H9 (cell line): ENCODE measurements at regions not wholly inside any gene's neighbourhood (a gene's known extent, or its start where the extent isn't known, plus 50 kb on each side); places are given as distances from the start of the nearest gene placed in this dataset.

ENCODE experiments used
- DNase-seq: peaks from one replicate; pipeline ENCODE4 v3.0.0-alpha.2; 2017
- H2AFZ ChIP-seq: one replicate; pipeline ENCODE4 v1.6.1; 2013; ENCODE audit warnings: mild to moderate bottlenecking, low read length, control low read depth, moderate library complexity
- H2AK5ac ChIP-seq: 2 replicates; pipeline ENCODE4 v1.6.1; 2013; ENCODE audit warnings: low read length, control low read depth, mixed read lengths; ENCODE audit not compliant: insufficient read length
- H2BK120ac ChIP-seq: one replicate; pipeline ENCODE4 v1.6.1; 2013; ENCODE audit warnings: low read depth, mild to moderate bottlenecking, low read length, control low read depth, inconsistent platforms; ENCODE audit not compliant: poor library complexity, severe bottlenecking
- H2BK12ac ChIP-seq: 2 replicates; pipeline ENCODE4 v1.6.1; 2013; ENCODE audit warnings: low read length, control low read depth, mixed read lengths, low read depth; ENCODE audit not compliant: insufficient read length
- H2BK15ac ChIP-seq: 2 replicates; pipeline ENCODE4 v1.6.1; 2013; ENCODE audit warnings: low read depth, low read length, control low read depth
- H2BK20ac ChIP-seq: one replicate; pipeline ENCODE4 v1.6.1; 2013; ENCODE audit warnings: low read depth, mild to moderate bottlenecking, low read length, control low read depth, inconsistent platforms; ENCODE audit not compliant: poor library complexity, severe bottlenecking
- H2BK5ac ChIP-seq: 2 replicates; pipeline ENCODE4 v1.6.1; 2013; ENCODE audit warnings: low read length, control low read depth, mixed read lengths; ENCODE audit not compliant: insufficient read length
- H3K14ac ChIP-seq: 2 replicates; pipeline ENCODE4 v1.6.1; 2013; ENCODE audit warnings: low read length, control low read depth; ENCODE audit not compliant: insufficient read depth
- H3K18ac ChIP-seq: 2 replicates; pipeline ENCODE4 v1.6.1; 2013; ENCODE audit warnings: low read depth, mild to moderate bottlenecking, mixed read lengths, low read length, control low read depth; ENCODE audit not compliant: insufficient read length
- H3K23ac ChIP-seq: 2 replicates; pipeline ENCODE4 v1.6.1; 2013; ENCODE audit warnings: low read length, control low read depth, mixed read lengths, low read depth; ENCODE audit not compliant: insufficient read length
- H3K23me2 ChIP-seq: 2 replicates; pipeline ENCODE4 v1.6.1; 2013; ENCODE audit warnings: low read depth, mild to moderate bottlenecking, mixed read lengths, low read length, control low read depth; ENCODE audit not compliant: insufficient read length, poor library complexity, severe bottlenecking
- H3K27ac ChIP-seq: 2 replicates; pipeline ENCODE4 v1.5.1; 2013; ENCODE audit warnings: low read length, control low read depth, mixed read lengths, low read depth; ENCODE audit not compliant: insufficient read length
- H3K27me3 ChIP-seq: 2 replicates; pipeline ENCODE4 v1.6.1; 2013; ENCODE audit warnings: low read length, control low read depth, inconsistent platforms; ENCODE audit not compliant: insufficient read depth
- H3K4ac ChIP-seq: 2 replicates; pipeline ENCODE4 v1.6.1; 2013; ENCODE audit warnings: low read depth, mild to moderate bottlenecking, control low read depth, inconsistent platforms, low read length, moderate library complexity
- H3K4me1 ChIP-seq: 2 replicates; pipeline ENCODE4 v1.6.1; 2013; ENCODE audit warnings: low read length, control low read depth, inconsistent platforms; ENCODE audit not compliant: insufficient read depth
- H3K4me2 ChIP-seq: 2 replicates; pipeline ENCODE4 v1.6.1; 2013; ENCODE audit warnings: low read length, control low read depth, mixed read lengths; ENCODE audit not compliant: insufficient read length, insufficient read depth
- H3K56ac ChIP-seq: 2 replicates; pipeline ENCODE4 v1.6.1; 2013; ENCODE audit warnings: low read depth, mild to moderate bottlenecking, mixed read lengths, low read length, control low read depth; ENCODE audit not compliant: insufficient read length
- H3K79me1 ChIP-seq: 2 replicates; pipeline ENCODE4 v1.6.1; 2013; ENCODE audit warnings: low read depth, mild to moderate bottlenecking, moderate library complexity, low read length, control low read depth, inconsistent platforms; ENCODE audit not compliant: insufficient read depth, poor library complexity, severe bottlenecking
- H3K79me2 ChIP-seq: 2 replicates; pipeline ENCODE4 v1.6.1; 2013; ENCODE audit warnings: low read length, control low read depth, inconsistent platforms; ENCODE audit not compliant: insufficient read depth
- H3K9ac ChIP-seq: 2 replicates; pipeline ENCODE4 v1.6.1; 2013; ENCODE audit warnings: low read length, control low read depth, mixed read lengths; ENCODE audit not compliant: insufficient read length; ENCODE audit errors: extremely low read depth
- H3K9me3 ChIP-seq: one replicate; pipeline ENCODE4 v1.6.1; 2013; ENCODE audit warnings: low read depth, low read length, inconsistent platforms; ENCODE audit not compliant: control insufficient read depth
- H3T11ph ChIP-seq: one replicate; pipeline ENCODE4 v1.6.1; 2013; ENCODE audit warnings: mild to moderate bottlenecking, low read length, control low read depth, inconsistent platforms
- H4K20me1 ChIP-seq: one replicate; pipeline ENCODE4 v1.6.1; 2013; ENCODE audit not compliant: control insufficient read depth, insufficient read length, insufficient read depth
- H4K5ac ChIP-seq: 2 replicates; pipeline ENCODE4 v1.6.1; 2013; ENCODE audit warnings: low read depth, mild to moderate bottlenecking, mixed read lengths, low read length, control low read depth; ENCODE audit not compliant: insufficient read length
- H4K8ac ChIP-seq: replicated peaks from 2 replicates; pipeline ENCODE4 v1.6.1; 2013; ENCODE audit warnings: low read length, control low read depth, mixed read lengths, low read depth; ENCODE audit not compliant: insufficient read length
- H4K91ac ChIP-seq: 2 replicates; pipeline ENCODE4 v1.6.1; 2013; ENCODE audit warnings: low read depth, mild to moderate bottlenecking, moderate library complexity, mixed read lengths, low read length, control low read depth; ENCODE audit not compliant: insufficient read length
- H3K27ac Mint-ChIP-seq, 3 experiments: 2 replicates in 2 of 3; 3 replicates in 1 of 3; pipeline ENCODE4 v1.8.0; 2020 to 2021; ENCODE audit warnings: mixed read lengths in 3 of 3, mild to moderate bottlenecking in 1 of 3, moderate library complexity in 1 of 3
- H3K27me3 Mint-ChIP-seq: 2 replicates; pipeline ENCODE4 v1.8.0; 2021; ENCODE audit warnings: low read depth, mild to moderate bottlenecking, moderate library complexity, mixed read lengths
- H3K36me3 Mint-ChIP-seq, 3 experiments: 2 replicates in 2 of 3; 3 replicates in 1 of 3; pipeline ENCODE4 v1.8.0; 2020 to 2021; ENCODE audit warnings: low read depth in 3 of 3, mixed read lengths in 3 of 3; ENCODE audit not compliant: insufficient read depth in 1 of 3
- H3K4me1 Mint-ChIP-seq, 2 experiments: 2 replicates each; pipeline ENCODE4 v1.8.0; 2020; ENCODE audit warnings: mixed read lengths in 2 of 2
- H3K4me3 Mint-ChIP-seq, 2 experiments: 2 replicates in 1 of 2; 3 replicates in 1 of 2; pipeline ENCODE4 v1.8.0; 2020 to 2021; ENCODE audit warnings: mild to moderate bottlenecking in 2 of 2, mixed read lengths in 2 of 2, moderate library complexity in 1 of 2
- H3K9me3 Mint-ChIP-seq, 2 experiments: 2 replicates in 1 of 2; 3 replicates in 1 of 2; pipeline ENCODE4 v1.8.0; 2020; ENCODE audit warnings: mild to moderate bottlenecking in 2 of 2, mixed read lengths in 2 of 2, moderate library complexity in 1 of 2
- CTCF ChIP-seq: fragments of 200-600 bp; sonication (generic); conservative IDR thresholded peaks from 3 replicates; pipeline ENCODE4 v1.8.0; 2021; ENCODE audit warnings: antibody characterized with exemption, mild to moderate bottlenecking
- WGBS: extraction: QIAGEN DNeasy Blood & Tissue Kit; methylation state at CpG from one replicate; pipeline ENCODE4 v1.1.7; 2013; ENCODE audit warnings: missing lambda C conversion rate, low lambda C conversion rate, mixed read lengths; ENCODE audit not compliant: insufficient read length; ENCODE audit errors: extremely low coverage; 5-methylcytosine and 5-hydroxymethylcytosine counted together

- no CpG with 5 or more reads among the region's 9 CpGs for WGBS
These were observed 291.0 kb upstream of the SOX11 start for GRCh38 chr2:5401115-5401657.

More at GRCh38 chr2:5401115-5401657, 291.0 kb upstream of the SOX11 start:
- H4K8ac ChIP-seq: no peak overlapping the region
- Mint-ChIP-seq H3K27ac (no peak overlapping the region), H3K36me3 (no peaks in the 10 kb centered on the region), H3K9me3 (no peaks in the 10 kb centered on the region), H3K27me3 (peaks cover under 1% of the 10 kb centered on the region; the same call in 1 of the 2 replicates), H3K4me3 (no peak overlapping the region), H3K4me1 (no peaks in the 10 kb centered on the region)
- no peak overlapping the region for H2BK20ac ChIP-seq
- H3K23ac ChIP-seq: no peak overlapping the region
- H3K4ac ChIP-seq: no peak overlapping the region
- H4K91ac ChIP-seq: no peak overlapping the region
- no peak overlapping the region for H3K4me2 ChIP-seq
- no peak overlapping the region for H3K14ac ChIP-seq
- H3K18ac ChIP-seq: no peak overlapping the region
- no peak overlapping the region for H2BK5ac ChIP-seq
- H3T11ph ChIP-seq: no peak overlapping the region
- H2BK15ac ChIP-seq: no peak overlapping the region
- H2BK120ac ChIP-seq: no peak overlapping the region
- no peak overlapping the region for H2AK5ac ChIP-seq
- H3K27ac ChIP-seq: no peak overlapping the region
- H3K9ac ChIP-seq: no peak overlapping the region
- H3K4me1 ChIP-seq: no peaks in the 10 kb centered on the region
- H2AFZ ChIP-seq: no peak overlapping the region
- no peaks in the 10 kb centered on the region for H3K27me3 ChIP-seq
- TF ChIP-seq CTCF: no peak
- H3K23me2 ChIP-seq: no peaks in the 10 kb centered on the region
- DNase-seq: no peak
- no peaks in the 10 kb centered on the region for H3K79me1 ChIP-seq
- H4K20me1 ChIP-seq: no peaks in the 10 kb centered on the region
- no peaks in the 10 kb centered on the region for H3K79me2 ChIP-seq
- H2BK12ac ChIP-seq: no peak overlapping the region
- no peak overlapping the region for H3K56ac ChIP-seq
- H4K5ac ChIP-seq: no peak overlapping the region
- H3K9me3 ChIP-seq: no peaks in the 10 kb centered on the region
